Trophoblast cell (in vitro differentiated cells and primary cell): ENCODE measurements at regions not wholly inside any gene's neighbourhood (a gene's known extent, or its start where the extent isn't known, plus 50 kb on each side); places are given as distances from the start of the nearest gene placed in this dataset.

Source experiments
- DNase-seq, 2 donors: peaks; one replicate each; pipeline ENCODE4 v3.0.0-alpha.2; 2016
- H2AFZ ChIP-seq: 2 replicates; pipeline ENCODE4 v1.6.1; 2013; ENCODE audit warnings: low read length, moderate library complexity, mild to moderate bottlenecking; ENCODE audit not compliant: insufficient read depth, poor library complexity
- H2AK5ac ChIP-seq: 2 replicates; pipeline ENCODE4 v1.6.1; 2013; ENCODE audit warnings: mild to moderate bottlenecking, low read length
- H2BK120ac ChIP-seq: 2 replicates; pipeline ENCODE4 v1.6.1; 2013; ENCODE audit warnings: low read length, mild to moderate bottlenecking, moderate library complexity; ENCODE audit not compliant: insufficient read depth, poor library complexity
- H2BK12ac ChIP-seq: 2 replicates; pipeline ENCODE4 v1.6.1; 2013; ENCODE audit warnings: mild to moderate bottlenecking, low read length, moderate library complexity
- H2BK5ac ChIP-seq: 2 replicates; pipeline ENCODE4 v1.6.1; 2013; ENCODE audit warnings: low read length, low read depth, moderate library complexity, mild to moderate bottlenecking; ENCODE audit not compliant: poor library complexity
- H3K14ac ChIP-seq: 2 replicates; pipeline ENCODE4 v1.6.1; 2013; ENCODE audit warnings: mild to moderate bottlenecking, low read length
- H3K18ac ChIP-seq: 2 replicates; pipeline ENCODE4 v1.6.1; 2013; ENCODE audit warnings: mild to moderate bottlenecking, low read length
- H3K23ac ChIP-seq: 2 replicates; pipeline ENCODE4 v1.6.1; 2013; ENCODE audit warnings: low read length
- H3K27ac ChIP-seq: 2 replicates; pipeline ENCODE4 v1.5.1; 2013; ENCODE audit warnings: low read depth, mild to moderate bottlenecking, inconsistent platforms, low read length, moderate library complexity
- H3K27me3 ChIP-seq: 2 replicates; pipeline ENCODE4 v1.6.1; 2013; ENCODE audit warnings: inconsistent platforms, mild to moderate bottlenecking, low read length, moderate library complexity; ENCODE audit not compliant: insufficient read depth
- H3K36me3 ChIP-seq, 2 experiments: 1 replicate in 1 of 2; 2 replicates in 1 of 2; pipeline ENCODE4 v1.6.1; 2013; ENCODE audit warnings: low read length in 2 of 2, mild to moderate bottlenecking in 2 of 2, moderate library complexity in 1 of 2; ENCODE audit not compliant: insufficient read depth in 2 of 2, control insufficient read depth in 1 of 2
- H3K4ac ChIP-seq: 2 replicates; pipeline ENCODE4 v1.6.1; 2013; ENCODE audit warnings: low read depth, mild to moderate bottlenecking, low read length, moderate library complexity
- H3K4me1 ChIP-seq, 2 experiments: 1 replicate in 1 of 2; 2 replicates in 1 of 2; pipeline ENCODE4 v1.6.1; 2013; ENCODE audit warnings: low read length in 2 of 2, mild to moderate bottlenecking in 2 of 2, moderate library complexity in 1 of 2; ENCODE audit not compliant: insufficient read depth in 2 of 2, control insufficient read depth in 1 of 2
- H3K4me2 ChIP-seq: 2 replicates; pipeline ENCODE4 v1.6.1; 2013; ENCODE audit warnings: inconsistent platforms, mild to moderate bottlenecking, low read length, moderate library complexity
- H3K4me3 ChIP-seq: 2 replicates; pipeline ENCODE4 v1.5.1; 2013; ENCODE audit warnings: mild to moderate bottlenecking, low read depth, low read length, inconsistent platforms
- H3K79me1 ChIP-seq: one replicate; pipeline ENCODE4 v1.6.1; 2013; ENCODE audit warnings: low read length
- H3K79me2 ChIP-seq: 2 replicates; pipeline ENCODE4 v1.6.1; 2013; ENCODE audit warnings: low read length, mild to moderate bottlenecking; ENCODE audit not compliant: control insufficient read depth, insufficient read depth, poor library complexity
- H3K9ac ChIP-seq: 2 replicates; pipeline ENCODE4 v1.6.1; 2013; ENCODE audit warnings: mild to moderate bottlenecking, low read length
- H3K9me3 ChIP-seq: 2 replicates; pipeline ENCODE4 v1.6.1; 2013; ENCODE audit warnings: low read depth, mild to moderate bottlenecking, control low read depth, inconsistent platforms, low read length; ENCODE audit not compliant: insufficient read depth
- H4K12ac ChIP-seq: 2 replicates; pipeline ENCODE4 v1.6.1; 2013; ENCODE audit warnings: low read depth, mild to moderate bottlenecking, low read length, moderate library complexity
- H4K8ac ChIP-seq: 2 replicates; pipeline ENCODE4 v1.6.1; 2013; ENCODE audit warnings: low read depth, mild to moderate bottlenecking, low read length, moderate library complexity
- H4K91ac ChIP-seq: one replicate; pipeline ENCODE4 v1.6.1; 2013; ENCODE audit warnings: low read depth, mild to moderate bottlenecking, low read length, moderate library complexity
- WGBS: extraction: QIAGEN DNeasy Blood & Tissue Kit; methylation state at CpG from one replicate; pipeline ENCODE4 v1.1.7; 2013; ENCODE audit warnings: missing lambda C conversion rate; ENCODE audit not compliant: insufficient read length, insufficient coverage; ENCODE audit errors: extremely low coverage; 5-methylcytosine and 5-hydroxymethylcytosine counted together

DNA sequence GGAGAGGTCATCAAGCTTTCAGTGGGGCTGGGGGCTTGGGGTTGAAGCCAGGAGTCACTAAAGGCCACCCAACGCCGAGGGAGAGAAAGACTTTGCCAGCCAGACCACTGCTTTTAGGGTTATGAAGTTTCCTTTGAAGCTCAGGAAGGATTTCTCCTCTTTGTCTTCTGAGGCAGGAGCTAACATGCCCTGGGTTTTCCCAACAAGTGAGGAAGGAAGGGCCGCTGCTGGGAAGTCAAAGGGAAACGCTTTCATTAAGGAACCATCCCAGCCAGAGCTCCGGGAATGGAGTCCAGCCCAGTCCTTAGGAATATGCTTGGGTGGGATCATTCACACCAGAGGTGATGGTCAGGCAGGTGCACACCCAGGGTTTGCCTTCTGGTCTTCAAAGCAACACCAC lies 436.9 kb downstream of the PRDM2 start:
- Histone ChIP-seq H3K4me3 (no peak overlapping the region), H4K91ac (no peak overlapping the region), H3K14ac (no peak overlapping the region), H3K9me3 (peaks cover 3% of the 10 kb centered on the region), H3K4me1 (peaks cover 3 to 6% of the 10 kb centered on the region in 2 experiments), H3K18ac (no peak overlapping the region), H3K27me3 (no peaks in the 10 kb centered on the region), H3K79me2 (no peaks in the 10 kb centered on the region), H4K12ac (no peak overlapping the region), H3K4ac (no peak overlapping the region), H3K79me1 (no peaks in the 10 kb centered on the region), H3K9ac (no peak overlapping the region), H2BK120ac (no peak overlapping the region), H2BK12ac (no peak overlapping the region), H3K23ac (no peak overlapping the region), H2AK5ac (no peak overlapping the region), H3K36me3 (no peaks in the 10 kb centered on the region), H4K8ac (no peak overlapping the region), H3K4me2 (no peak overlapping the region), H2BK5ac (no peak overlapping the region), H3K27ac (no peak overlapping the region), H2AFZ (no peak overlapping the region)
- no CpG with 5 or more reads among the region's 5 CpGs for WGBS
- peak in 1 of 2 donors; percentile 14 for DNase-seq

DNA sequence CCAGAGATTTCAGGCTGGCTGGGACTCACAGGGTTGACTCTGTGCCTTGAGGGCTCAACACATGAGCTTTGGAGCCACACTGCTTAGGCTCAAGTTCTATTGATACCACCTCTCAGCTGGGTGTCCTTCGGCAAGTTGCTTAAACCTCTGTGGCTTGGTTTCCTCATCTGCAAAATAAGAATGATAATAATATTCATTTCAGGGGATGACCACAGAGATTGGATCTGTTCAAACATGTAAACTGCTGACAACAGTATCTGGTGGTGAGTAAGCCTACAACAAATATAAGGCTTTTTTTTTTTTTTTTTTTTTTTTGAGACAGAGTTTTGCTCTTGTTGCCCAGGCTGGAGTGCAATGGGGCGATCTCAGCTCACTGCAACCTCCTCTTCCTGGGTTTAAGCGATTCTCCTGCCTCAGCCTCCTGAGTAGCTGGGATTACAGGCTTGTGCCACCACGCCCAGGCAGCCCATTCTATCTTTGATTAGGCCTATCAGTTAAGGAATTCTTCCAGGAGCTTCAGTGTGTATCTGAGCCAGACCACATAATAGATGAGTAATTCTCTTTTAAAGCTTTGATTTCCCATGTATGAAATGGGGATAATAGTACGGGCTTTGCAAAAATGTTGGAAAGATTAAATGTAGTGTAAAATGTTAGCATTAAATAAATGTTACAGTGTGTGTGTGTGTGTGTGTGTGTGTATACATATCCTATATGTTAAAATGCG lies 437.6 kb downstream of the PRDM2 start:
- DNase-seq = peak; percentile 21 to 70
- H3K27me3 ChIP-seq = no peaks in the 10 kb centered on the region
- no peaks in the 10 kb centered on the region for H3K79me2 ChIP-seq
- no peak overlapping the region for H3K18ac ChIP-seq
- no peak overlapping the region for H4K8ac ChIP-seq
- no peak overlapping the region for H3K4me2 ChIP-seq
- H3K9me3 ChIP-seq = no peaks in the 10 kb centered on the region
- no peak overlapping the region for H2BK5ac ChIP-seq
- no peak overlapping the region for H4K91ac ChIP-seq
- H3K27ac ChIP-seq = no peak overlapping the region
- H2BK12ac ChIP-seq = no peak overlapping the region
- H2AFZ ChIP-seq = no peak overlapping the region
- H2BK120ac ChIP-seq = no peak overlapping the region
- no peak overlapping the region for H2AK5ac ChIP-seq
- no peak overlapping the region for H3K4me3 ChIP-seq
- no peak overlapping the region for H3K9ac ChIP-seq
- no peak overlapping the region for H3K4ac ChIP-seq
- no peak overlapping the region for H3K14ac ChIP-seq
- H3K79me1 ChIP-seq = no peaks in the 10 kb centered on the region
- H3K4me1 ChIP-seq = peaks cover 3 to 6% of the 10 kb centered on the region in 2 experiments
- H3K36me3 ChIP-seq = no peaks in the 10 kb centered on the region
- H4K12ac ChIP-seq = no peak overlapping the region
- 100% methylated on average over 1 of the region's 6 CpGs for WGBS
- H3K23ac ChIP-seq = no peak overlapping the region

DNA sequence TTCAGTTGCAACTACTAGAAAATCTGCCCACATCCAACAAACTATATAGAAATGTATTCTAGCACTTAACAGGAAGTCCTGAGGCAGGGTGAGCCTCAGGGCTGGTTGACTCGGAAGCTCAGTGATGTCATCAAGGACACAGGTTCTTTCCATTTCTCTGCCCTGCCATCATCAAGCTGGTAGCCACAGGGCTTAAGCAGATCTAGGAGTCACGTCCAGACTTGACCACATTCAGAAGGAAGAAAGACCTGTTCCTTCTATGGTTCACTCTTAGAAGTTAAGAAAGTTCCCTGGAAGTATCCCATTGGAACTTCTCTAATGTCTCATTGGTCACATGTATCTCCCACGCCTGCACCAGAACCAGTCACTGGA lies 438.1 kb downstream of the PRDM2 start:
- no peak overlapping the region for H3K4ac ChIP-seq
- no peak overlapping the region for H2BK12ac ChIP-seq
- peaks cover 3 to 6% of the 10 kb centered on the region in 2 experiments for H3K4me1 ChIP-seq
- no CpG with 5 or more reads among the region's 3 CpGs for WGBS
- H3K36me3 ChIP-seq = no peaks in the 10 kb centered on the region
- peak; percentile 98 to 99 for DNase-seq
- no peak overlapping the region for H3K4me3 ChIP-seq
- H2BK5ac ChIP-seq = no peak overlapping the region
- no peak overlapping the region for H4K12ac ChIP-seq
- H3K9ac ChIP-seq = no peak overlapping the region
- no peak overlapping the region for H3K27ac ChIP-seq
- no peak overlapping the region for H2AK5ac ChIP-seq
- H4K8ac ChIP-seq = no peak overlapping the region
- no peaks in the 10 kb centered on the region for H3K79me1 ChIP-seq
- no peak overlapping the region for H2BK120ac ChIP-seq
- H3K14ac ChIP-seq = no peak overlapping the region
- H3K23ac ChIP-seq = no peak overlapping the region
- no peaks in the 10 kb centered on the region for H3K27me3 ChIP-seq
- no peaks in the 10 kb centered on the region for H3K79me2 ChIP-seq
- no peaks in the 10 kb centered on the region for H3K9me3 ChIP-seq
- no peak overlapping the region for H3K4me2 ChIP-seq
- H3K18ac ChIP-seq = no peak overlapping the region
- no peak overlapping the region for H4K91ac ChIP-seq
- H2AFZ ChIP-seq = no peak overlapping the region

DNA sequence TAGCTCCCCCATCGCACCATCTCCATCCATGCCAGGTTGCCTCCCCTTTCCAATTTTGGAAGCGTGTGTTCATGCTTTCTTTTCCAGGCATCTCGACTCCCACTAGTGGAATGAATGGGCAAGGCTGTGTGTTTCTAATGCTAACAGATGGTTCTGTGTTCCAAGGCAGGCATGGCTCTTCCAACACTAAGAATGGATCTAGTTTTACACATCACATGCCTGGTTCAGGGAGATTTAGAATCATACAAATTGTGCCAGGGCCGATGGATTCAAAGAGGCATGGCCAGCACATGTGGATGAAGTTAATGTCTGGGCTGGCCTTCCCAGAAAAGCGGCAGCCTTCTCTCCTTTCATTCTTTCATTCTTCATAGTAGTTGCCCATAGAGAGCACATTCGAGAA lies 438.7 kb downstream of the PRDM2 start:
- Histone ChIP-seq H3K23ac (no peak overlapping the region), H2BK120ac (peak overlapping the region; percentile 14), H2AFZ (no peak overlapping the region), H4K91ac (no peak overlapping the region), H3K27me3 (no peaks in the 10 kb centered on the region), H3K9ac (no peak overlapping the region), H2BK5ac (no peak overlapping the region), H3K9me3 (no peaks in the 10 kb centered on the region), H4K12ac (no peak overlapping the region), H2BK12ac (no peak overlapping the region), H3K79me1 (no peaks in the 10 kb centered on the region), H3K4me2 (no peak overlapping the region), H3K14ac (no peak overlapping the region), H3K79me2 (no peaks in the 10 kb centered on the region), H3K18ac (no peak overlapping the region), H3K36me3 (no peaks in the 10 kb centered on the region), H3K4me3 (no peak overlapping the region), H3K27ac (no peak overlapping the region), H2AK5ac (no peak overlapping the region), H3K4me1 (peaks cover 3 to 8% of the 10 kb centered on the region in 2 experiments), H3K4ac (no peak overlapping the region), H4K8ac (no peak overlapping the region)
- no CpG with 5 or more reads among the region's 6 CpGs for WGBS
- no peak for DNase-seq
